Stimulated activated CD4-positive, alpha-beta T cell treated with anti-CD3 and anti-CD28 coated beads, TNF-alpha, amount 100 ng/mL, for 4 hours (primary cell): ENCODE measurements at regions not wholly inside any gene's neighbourhood (a gene's known extent, or its start where the extent isn't known, plus 50 kb on each side); places are given as distances from the start of the nearest gene placed in this dataset.
"Not testable (repeated sequence)": the region's sequence is repeated elsewhere in the genome, so short reads cannot be mapped to it uniquely, and the experiment has no call there.

ENCODE experiments used
- DNase-seq, 3 experiments: peaks; one replicate each; pipeline ENCODE4 v3.0.0-alpha.2; 2020; ENCODE audit warnings: low read depth in 3 of 3

GRCh38 chr4:17436047-17436749, 75.7 kb downstream of the QDPR start:
- DNase-seq, result not testable (repeated sequence)

- DNase-seq, result no peak
Measured at GRCh38 chr4:17433827-17434226, 78.1 kb downstream of the QDPR start.

GRCh38 chr4:17427991-17428390, 83.9 kb downstream of the QDPR start:
- no peak for DNase-seq

- DNase-seq, result no peak
Measured at GRCh38 chr4:17426222-17426621, 85.7 kb downstream of the QDPR start.

- DNase-seq, result no peak
Measured at GRCh38 chr4:17418010-17418409, 93.9 kb downstream of the QDPR start.

- no peak for DNase-seq
Measured at GRCh38 chr4:17414392-17414791, 97.5 kb downstream of the QDPR start.

GRCh38 chr4:17400686-17401085, 111.2 kb downstream of the QDPR start:
- no peak for DNase-seq

- no peak for DNase-seq
Measured at GRCh38 chr4:17398805-17399204, 113.1 kb downstream of the QDPR start.

GRCh38 chr4:17398035-17398434, 113.9 kb downstream of the QDPR start:
- DNase-seq, result no peak

- DNase-seq, result no peak
Measured at GRCh38 chr4:17397611-17398010, 114.3 kb downstream of the QDPR start.

- DNase-seq, result no peak
Measured at GRCh38 chr4:17385403-17385802, 126.5 kb downstream of the QDPR start.

- DNase-seq, result no peak
Measured at GRCh38 chr4:17380347-17380746, 131.5 kb downstream of the QDPR start.

- no peak for DNase-seq
Measured at GRCh38 chr4:17376205-17376604, 135.7 kb downstream of the QDPR start.

GRCh38 chr4:17373666-17374065, 138.2 kb downstream of the QDPR start:
- no peak for DNase-seq

- no peak for DNase-seq
Measured at GRCh38 chr4:17370818-17371217, 141.1 kb downstream of the QDPR start.

GRCh38 chr4:17368408-17368807, 143.5 kb downstream of the QDPR start:
- DNase-seq, result no peak

GRCh38 chr4:17367201-17367600, 144.7 kb downstream of the QDPR start:
- no peak for DNase-seq

- no peak for DNase-seq
Measured at GRCh38 chr4:17366496-17366895, 145.4 kb downstream of the QDPR start.

GRCh38 chr4:17362430-17362829, 149.5 kb downstream of the QDPR start:
- no peak for DNase-seq

- DNase-seq, result no peak
Measured at GRCh38 chr4:17358241-17358640, 153.6 kb downstream of the QDPR start.

GRCh38 chr4:17356926-17357325, 155.0 kb downstream of the QDPR start:
- DNase-seq, result no peak

- DNase-seq, result no peak
Measured at GRCh38 chr4:17352357-17352756, 159.5 kb downstream of the QDPR start.

GRCh38 chr4:17347445-17347844, 164.4 kb downstream of the QDPR start:
- peak in 1 of 3 experiments; percentile 5 for DNase-seq

- DNase-seq, result no peak
Measured at GRCh38 chr4:17339376-17339775, 172.5 kb downstream of the QDPR start.
